PC-9 (cell line): ENCODE measurements at regions not wholly inside any gene's neighbourhood (a gene's known extent, or its start where the extent isn't known, plus 50 kb on each side); places are given as distances from the start of the nearest gene placed in this dataset.

Experiments
- BruUV-seq: library from RNA; stranded (reverse); fragments of 400-500 nt; replicated peaks from 2 replicates; lab custom pipeline; 2021; lab: Mats Ljungman, UMichigan
- CTCF ChIA-PET: fragments of 300-600 bp; sonication (Branson Sonifier 250); formaldehyde crosslinking; loops from one replicate; lab custom pipeline; 2022; ENCODE audit warnings: antibody characterized with exemption; lab: Charles Lee
- POLR2A ChIA-PET: fragments of 300-600 bp; sonication (Branson Sonifier 250); formaldehyde crosslinking; loops from one replicate; lab custom pipeline; 2022; ENCODE audit warnings: antibody characterized with exemption; ENCODE audit not compliant: unreplicated experiment; lab: Charles Lee
- DNase-seq, 2 experiments: peaks; one replicate each; pipeline versions ENCODE4 v3.0.0 to v3.0.0-alpha.2; 2015 to 2022; ENCODE audit warnings: mixed read lengths in 1 of 2
- H2AFZ ChIP-seq: fragments of 200-600 bp; sonication (generic); 2 replicates; pipeline ENCODE4 v1.8.1; 2017; ENCODE audit warnings: antibody characterized with exemption
- H3F3A ChIP-seq: fragments of 200-600 bp; sonication (generic); 2 replicates; pipeline ENCODE4 v1.8.1; 2017; ENCODE audit warnings: antibody characterized with exemption, mild to moderate bottlenecking, low read depth; ENCODE audit not compliant: insufficient read depth
- H3K27ac ChIP-seq: fragments of 200-600 bp; sonication (generic); 2 replicates; pipeline ENCODE4 v1.6.1; 2016; ENCODE audit warnings: mixed run types
- H3K27me3 ChIP-seq: fragments of 200-600 bp; sonication (generic); 2 replicates; pipeline ENCODE4 v1.6.1; 2016; ENCODE audit warnings: low read depth, mixed run types; ENCODE audit not compliant: insufficient read depth
- H3K36me3 ChIP-seq: fragments of 200-600 bp; sonication (generic); 2 replicates; pipeline ENCODE4 v1.6.1; 2016; ENCODE audit warnings: low read depth, mixed run types
- H3K4me1 ChIP-seq: fragments of 200-600 bp; sonication (generic); replicated peaks from 2 replicates; pipeline ENCODE4 v1.6.1; 2016; ENCODE audit warnings: mixed run types; ENCODE audit not compliant: insufficient read depth
- H3K4me2 ChIP-seq: fragments of 200-600 bp; sonication (generic); 2 replicates; pipeline ENCODE4 v1.6.1; 2017; ENCODE audit warnings: mixed run types
- H3K4me3 ChIP-seq: fragments of 200-600 bp; sonication (generic); 2 replicates; pipeline ENCODE4 v1.6.1; 2016; ENCODE audit warnings: mixed run types
- H3K79me2 ChIP-seq: fragments of 200-600 bp; sonication (generic); 2 replicates; pipeline ENCODE4 v1.6.1; 2017; ENCODE audit warnings: low read depth, mixed run types
- H3K9me2 ChIP-seq: fragments of 200-600 bp; sonication (generic); 2 replicates; pipeline ENCODE4 v1.8.1; 2017; ENCODE audit warnings: mild to moderate bottlenecking; ENCODE audit not compliant: insufficient read depth
- H3K9me3 ChIP-seq: fragments of 200-600 bp; sonication (generic); 2 replicates; pipeline ENCODE4 v1.8.1; 2016; ENCODE audit warnings: low read depth; ENCODE audit not compliant: insufficient read depth
- H4K20me1 ChIP-seq: fragments of 200-600 bp; sonication (generic); 2 replicates; pipeline ENCODE4 v1.8.1; 2017; ENCODE audit not compliant: insufficient read depth
- CTCF ChIP-seq: fragments of 200-600 bp; sonication (generic); conservative IDR thresholded peaks from 2 replicates; pipeline ENCODE4 v1.6.1; 2017; ENCODE audit warnings: mixed run types, antibody characterized with exemption, mild to moderate bottlenecking, moderate library complexity
- EZH2 ChIP-seq: fragments of 200-600 bp; sonication (generic); IDR thresholded peaks from 2 replicates; pipeline ENCODE4 v1.8.0; 2017; ENCODE audit warnings: antibody characterized with exemption, low read depth
- intact Hi-C: fragments of 100-400 bp; cut with micrococcal nuclease; formaldehyde crosslinking; loops from one replicate; pipeline ENCODE4 v1.10.0; 2022; ENCODE audit not compliant: unreplicated experiment

- Histone ChIP-seq H2AFZ (no peak overlapping the region), H3K27ac (no peak overlapping the region), H3K4me3 (no peak overlapping the region), H3F3A (no peaks in the 10 kb centered on the region), H3K4me2 (no peak overlapping the region), H3K79me2 (no peaks in the 10 kb centered on the region), H3K4me1 (no peaks in the 10 kb centered on the region), H4K20me1 (no peaks in the 10 kb centered on the region), H3K9me3 (no peaks in the 10 kb centered on the region), H3K9me2 (no peaks in the 10 kb centered on the region), H3K27me3 (0 out of 2 replicates have a peak, but pooled peaks cover 12% of the 10 kb centered on the region), H3K36me3 (no peaks in the 10 kb centered on the region)
- no TSS peak for BruUV-seq
- CTCF ChIA-PET, result no interaction called here
- TF ChIP-seq EZH2, result no peak
- TF ChIP-seq CTCF, result no peak
- intact Hi-C loops, result no loop called here
- no peak for DNase-seq
- POLR2A ChIA-PET, result no interaction called here
These were observed 867.1 kb upstream of the TENM3 start for GRCh38 chr4:181376058-181376457.

GRCh38 chr4:181388061-181388460 lies 855.1 kb upstream of the TENM3 start:
- no peak for DNase-seq
- Histone ChIP-seq H3K4me2 (no peak overlapping the region), H3K79me2 (no peaks in the 10 kb centered on the region), H3K27me3 (no peaks in the 10 kb centered on the region), H3K4me3 (no peak overlapping the region), H3K9me3 (no peaks in the 10 kb centered on the region), H3F3A (no peaks in the 10 kb centered on the region), H4K20me1 (no peaks in the 10 kb centered on the region), H3K4me1 (no peaks in the 10 kb centered on the region), H3K36me3 (no peaks in the 10 kb centered on the region), H3K9me2 (no peaks in the 10 kb centered on the region), H2AFZ (no peak overlapping the region), H3K27ac (no peak overlapping the region)
- no TSS peak for BruUV-seq
- intact Hi-C loops, result no loop called here
- ChIA-PET CTCF (no interaction called here), POLR2A (no interaction called here)
- no peak for TF ChIP-seq EZH2
- no peak for TF ChIP-seq CTCF

- POLR2A ChIA-PET, result no interaction called here
- intact Hi-C loops, result no loop called here
- no peaks in the 10 kb centered on the region for H3F3A ChIP-seq
- no peak overlapping the region for H3K27ac ChIP-seq
- no peaks in the 10 kb centered on the region for H3K36me3 ChIP-seq
- CTCF ChIA-PET, result no interaction called here
- H4K20me1 ChIP-seq, result no peaks in the 10 kb centered on the region
- no peaks in the 10 kb centered on the region for H3K9me2 ChIP-seq
- TF ChIP-seq EZH2 (no peak), CTCF (no peak)
- no peaks in the 10 kb centered on the region for H3K79me2 ChIP-seq
- H2AFZ ChIP-seq, result no peak overlapping the region
- no peaks in the 10 kb centered on the region for H3K9me3 ChIP-seq
- H3K27me3 ChIP-seq, result no peaks in the 10 kb centered on the region
- H3K4me3 ChIP-seq, result no peak overlapping the region
- no TSS peak for BruUV-seq
- H3K4me1 ChIP-seq, result no peaks in the 10 kb centered on the region
- no peak overlapping the region for H3K4me2 ChIP-seq
- no peak for DNase-seq
These were observed 826.2 kb upstream of the TENM3 start for GRCh38 chr4:181416966-181417365.
